ENCODE measurements at regions not wholly inside any gene's neighbourhood (a gene's known extent, or its start where the extent isn't known, plus 50 kb on each side); places are given as distances from the start of the nearest gene placed in this dataset.

DNA sequence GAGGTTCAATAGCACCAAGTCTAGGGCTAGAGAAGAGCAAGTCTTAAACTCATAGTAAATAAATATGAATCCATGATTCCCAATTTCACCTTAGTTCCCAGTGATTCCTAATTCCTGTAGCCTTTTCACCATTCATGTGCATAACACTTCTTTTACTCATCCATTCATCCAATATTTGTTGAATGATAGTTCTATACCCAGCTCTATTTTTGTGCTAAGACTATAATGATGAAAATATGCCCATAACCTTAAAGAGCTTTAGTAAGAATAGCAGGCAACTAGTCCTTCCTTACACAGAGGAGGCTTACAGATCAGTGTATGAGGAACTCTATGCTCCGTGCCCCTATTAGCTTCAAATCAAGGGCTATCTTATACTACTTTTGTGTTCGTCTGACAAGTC lies 280.2 kb upstream of the CHRM2 start:
- no peak for TF ChIP-seq ZFX (IDR thresholded peaks at IDR 0.05)
- TF ChIP-seq, protein P1, sequence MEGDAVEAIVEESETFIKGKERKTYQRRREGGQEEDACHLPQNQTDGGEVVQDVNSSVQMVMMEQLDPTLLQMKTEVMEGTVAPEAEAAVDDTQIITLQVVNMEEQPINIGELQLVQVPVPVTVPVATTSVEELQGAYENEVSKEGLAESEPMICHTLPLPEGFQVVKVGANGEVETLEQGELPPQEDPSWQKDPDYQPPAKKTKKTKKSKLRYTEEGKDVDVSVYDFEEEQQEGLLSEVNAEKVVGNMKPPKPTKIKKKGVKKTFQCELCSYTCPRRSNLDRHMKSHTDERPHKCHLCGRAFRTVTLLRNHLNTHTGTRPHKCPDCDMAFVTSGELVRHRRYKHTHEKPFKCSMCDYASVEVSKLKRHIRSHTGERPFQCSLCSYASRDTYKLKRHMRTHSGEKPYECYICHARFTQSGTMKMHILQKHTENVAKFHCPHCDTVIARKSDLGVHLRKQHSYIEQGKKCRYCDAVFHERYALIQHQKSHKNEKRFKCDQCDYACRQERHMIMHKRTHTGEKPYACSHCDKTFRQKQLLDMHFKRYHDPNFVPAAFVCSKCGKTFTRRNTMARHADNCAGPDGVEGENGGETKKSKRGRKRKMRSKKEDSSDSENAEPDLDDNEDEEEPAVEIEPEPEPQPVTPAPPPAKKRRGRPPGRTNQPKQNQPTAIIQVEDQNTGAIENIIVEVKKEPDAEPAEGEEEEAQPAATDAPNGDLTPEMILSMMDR (conservative IDR thresholded peaks at IDR 0.05): no peak

Measured in C4-2B (cell line).